ENCODE measurements at regions not wholly inside any gene's neighbourhood (a gene's known extent, or its start where the extent isn't known, plus 50 kb on each side); places are given as distances from the start of the nearest gene placed in this dataset.
A peak's percentile ranks its signal among the peaks of the same experiment; 100 is the strongest.

DNA sequence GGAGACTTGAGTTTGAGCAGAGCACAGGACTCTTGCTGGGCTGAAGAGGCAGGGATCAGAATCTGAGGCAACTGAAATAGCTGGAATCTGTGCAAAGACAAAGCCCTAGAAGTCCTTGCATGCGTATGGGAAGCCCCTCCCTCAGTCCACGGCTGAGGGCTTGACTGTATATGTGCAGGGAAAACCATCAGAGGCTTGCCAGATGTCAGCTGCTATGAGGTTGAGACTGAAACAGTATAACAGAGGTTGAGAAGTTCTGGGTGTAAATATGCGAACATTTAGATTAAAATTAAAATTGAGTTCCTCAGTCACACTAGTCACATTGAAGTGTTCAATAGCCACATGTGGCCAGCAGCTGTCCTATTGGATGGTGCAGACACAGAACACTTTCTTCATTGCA lies 108.8 kb upstream of the NEDD9 start:
- no peak overlapping the region for H2BK5ac ChIP-seq (ENCODE audit: low read depth, low read length, poor library complexity, severe bottlenecking)
- intact Hi-C loops (cut with micrococcal nuclease) = no loop called here
- no peak for TF ChIP-seq FOS (IDR thresholded peaks at IDR 0.05; ENCODE audit: low read depth, low read length)
- no peak for TF ChIP-seq MAFK (IDR thresholded peaks at IDR 0.05; ENCODE audit: low read depth, low read length)
- TF ChIP-seq POLR2A (IDR thresholded peaks at IDR 0.05; ENCODE audit: low read depth, low read length) = no peak
- no peak for TF ChIP-seq MXI1 (IDR thresholded peaks at IDR 0.05; ENCODE audit: borderline replicate concordance, low read depth, low read length)
- no peak for TF ChIP-seq RFX5 (IDR thresholded peaks at IDR 0.05; ENCODE audit: low read depth, low read length)
- no peak for TF ChIP-seq SMC3 (IDR thresholded peaks at IDR 0.05; ENCODE audit: low read depth, low read length)
- TF ChIP-seq MAZ (IDR thresholded peaks at IDR 0.05; ENCODE audit: borderline replicate concordance, low read depth, low read length) = no peak
- TF ChIP-seq, protein P1, sequence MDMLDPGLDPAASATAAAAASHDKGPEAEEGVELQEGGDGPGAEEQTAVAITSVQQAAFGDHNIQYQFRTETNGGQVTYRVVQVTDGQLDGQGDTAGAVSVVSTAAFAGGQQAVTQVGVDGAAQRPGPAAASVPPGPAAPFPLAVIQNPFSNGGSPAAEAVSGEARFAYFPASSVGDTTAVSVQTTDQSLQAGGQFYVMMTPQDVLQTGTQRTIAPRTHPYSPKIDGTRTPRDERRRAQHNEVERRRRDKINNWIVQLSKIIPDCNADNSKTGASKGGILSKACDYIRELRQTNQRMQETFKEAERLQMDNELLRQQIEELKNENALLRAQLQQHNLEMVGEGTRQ (IDR thresholded peaks at IDR 0.05; ENCODE audit: low read depth, low read length) = no peak
- TF ChIP-seq CHD1 (IDR thresholded peaks at IDR 0.05; ENCODE audit: low read depth, low read length) = no peak
- TF ChIP-seq, protein P2, sequence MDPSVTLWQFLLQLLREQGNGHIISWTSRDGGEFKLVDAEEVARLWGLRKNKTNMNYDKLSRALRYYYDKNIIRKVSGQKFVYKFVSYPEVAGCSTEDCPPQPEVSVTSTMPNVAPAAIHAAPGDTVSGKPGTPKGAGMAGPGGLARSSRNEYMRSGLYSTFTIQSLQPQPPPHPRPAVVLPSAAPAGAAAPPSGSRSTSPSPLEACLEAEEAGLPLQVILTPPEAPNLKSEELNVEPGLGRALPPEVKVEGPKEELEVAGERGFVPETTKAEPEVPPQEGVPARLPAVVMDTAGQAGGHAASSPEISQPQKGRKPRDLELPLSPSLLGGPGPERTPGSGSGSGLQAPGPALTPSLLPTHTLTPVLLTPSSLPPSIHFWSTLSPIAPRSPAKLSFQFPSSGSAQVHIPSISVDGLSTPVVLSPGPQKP (IDR thresholded peaks at IDR 0.05; ENCODE audit: borderline replicate concordance, low read depth, low read length) = no peak
- TF ChIP-seq, protein P3, sequence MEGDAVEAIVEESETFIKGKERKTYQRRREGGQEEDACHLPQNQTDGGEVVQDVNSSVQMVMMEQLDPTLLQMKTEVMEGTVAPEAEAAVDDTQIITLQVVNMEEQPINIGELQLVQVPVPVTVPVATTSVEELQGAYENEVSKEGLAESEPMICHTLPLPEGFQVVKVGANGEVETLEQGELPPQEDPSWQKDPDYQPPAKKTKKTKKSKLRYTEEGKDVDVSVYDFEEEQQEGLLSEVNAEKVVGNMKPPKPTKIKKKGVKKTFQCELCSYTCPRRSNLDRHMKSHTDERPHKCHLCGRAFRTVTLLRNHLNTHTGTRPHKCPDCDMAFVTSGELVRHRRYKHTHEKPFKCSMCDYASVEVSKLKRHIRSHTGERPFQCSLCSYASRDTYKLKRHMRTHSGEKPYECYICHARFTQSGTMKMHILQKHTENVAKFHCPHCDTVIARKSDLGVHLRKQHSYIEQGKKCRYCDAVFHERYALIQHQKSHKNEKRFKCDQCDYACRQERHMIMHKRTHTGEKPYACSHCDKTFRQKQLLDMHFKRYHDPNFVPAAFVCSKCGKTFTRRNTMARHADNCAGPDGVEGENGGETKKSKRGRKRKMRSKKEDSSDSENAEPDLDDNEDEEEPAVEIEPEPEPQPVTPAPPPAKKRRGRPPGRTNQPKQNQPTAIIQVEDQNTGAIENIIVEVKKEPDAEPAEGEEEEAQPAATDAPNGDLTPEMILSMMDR (conservative IDR thresholded peaks at IDR 0.05; ENCODE audit: low read depth, low read length) = no peak
- no peak for TF ChIP-seq RCOR1 (IDR thresholded peaks at IDR 0.05; ENCODE audit: insufficient replicate concordance, low read length)
- no peak for TF ChIP-seq CEBPB (IDR thresholded peaks at IDR 0.05; ENCODE audit: low read depth, low read length)
- no peak for TF ChIP-seq RAD21 (IDR thresholded peaks at IDR 0.05; ENCODE audit: low read length)
- no peak for TF ChIP-seq BHLHE40 (IDR thresholded peaks at IDR 0.05; ENCODE audit: low read depth, low read length)
- no peak for TF ChIP-seq NFE2L2 (IDR thresholded peaks at IDR 0.05; ENCODE audit: low read depth, low read length)

More for the DNA sequence above, 108.8 kb upstream of the NEDD9 start:
- no peak overlapping the region for H2AK9ac ChIP-seq (replicated peaks; ENCODE audit: low read depth, low read length, poor library complexity)
- no peaks in the 10 kb centered on the region for H4K20me1 ChIP-seq (ENCODE audit: insufficient read depth, low read length)
- H3K56ac ChIP-seq (ENCODE audit: extremely low read depth, insufficient read depth, low read length) = no peak overlapping the region
- ChIA-PET POLR2A (ENCODE audit: unreplicated experiment) (interaction anchor here (1.0 kb wide), 1 partner anchor 13 kb away, joined by 4 read pairs; no protein-coding TSS in a partner anchor), CTCF (no interaction called here)
- H2BK120ac ChIP-seq (ENCODE audit: low read depth, low read length) = no peak overlapping the region
- DNase-seq (no peak), ATAC-seq (ENCODE audit: low read depth) (no peak)
- H4K8ac ChIP-seq (ENCODE audit: low read depth in 2 of 2, low read length in 2 of 2) = peak overlapping the region in 1 of 2 experiments; percentile 31; a peak in 1 of 4 replicates
- H3K27me3 ChIP-seq (ENCODE audit: control insufficient read depth, insufficient read depth, low read length) = peaks cover 4% of the 10 kb centered on the region; the same call in 1 of the 2 replicates
- no peak overlapping the region for H3K23ac ChIP-seq (ENCODE audit: low read depth, low read length)
- no peak overlapping the region for H3K27ac ChIP-seq (ENCODE audit: insufficient read depth, low read length)
- in situ Hi-C loops (cut with MboI; ENCODE audit: low sequenced_read_pairs) = no loop called here
- H3K18ac ChIP-seq (ENCODE audit: low read depth, low read length) = peak overlapping the region; percentile 73; the same call in 1 of the 2 replicates
- H3K14ac ChIP-seq (replicated peaks; ENCODE audit: low read depth, low read length) = no peak overlapping the region
- 67% methylated on average over 1 of the region's 3 CpGs; no CpG with 5 or more reads in 1 of the 2 experiments for WGBS, 2 experiments (ENCODE audit: extremely low coverage in 2 of 2, insufficient read length in 1 of 2)
- H4K5ac ChIP-seq (ENCODE audit: low read depth, low read length) = no peak overlapping the region
- no peaks in the 10 kb centered on the region for H3K4me1 ChIP-seq (ENCODE audit: control insufficient read depth, insufficient read depth, low read length)
- H3K79me1 ChIP-seq (ENCODE audit: low read depth in 1 of 2, low read length in 2 of 2) = no peaks in the 10 kb centered on the region
- no peaks in the 10 kb centered on the region for H3K36me3 ChIP-seq (ENCODE audit: control insufficient read depth, insufficient read depth, low read length)
- BruUV-seq (replicated peaks) = no TSS peak
- no peak overlapping the region for H3K4me3 ChIP-seq (ENCODE audit: insufficient read depth, low read depth, low read length)
- no peak overlapping the region for H2AFZ ChIP-seq (replicated peaks; ENCODE audit: low read length, poor library complexity)
- dilution Hi-C loops (cut with HindIII; ENCODE audit: low sequenced_read_pairs, unreplicated experiment) = no loop called here
- no peak overlapping the region; the same call in 2 of the 3 replicates for H2BK15ac ChIP-seq (ENCODE audit: low read depth, low read length)
- peaks cover 2% of the 10 kb centered on the region for H3K9me3 ChIP-seq (ENCODE audit: control insufficient read depth, insufficient read depth, low read length)
- no peak overlapping the region for H3K4ac ChIP-seq (ENCODE audit: low read depth, low read length)
- H2AK5ac ChIP-seq (ENCODE audit: low read depth, low read length) = peak overlapping the region; percentile 63; the same call in 1 of the 2 replicates
- H3K9me1 ChIP-seq (ENCODE audit: insufficient read depth, low read length) = no peaks in the 10 kb centered on the region
- no peak overlapping the region; the same call in 1 of the 2 replicates for H4K91ac ChIP-seq (ENCODE audit: insufficient read depth, low read depth, low read length)
- peak overlapping the region; percentile 29; the same call in 1 of the 2 replicates for H2BK20ac ChIP-seq (ENCODE audit: low read depth, low read length)
- no peak overlapping the region for H3K4me2 ChIP-seq (ENCODE audit: low read depth, low read length)
- H3K9ac ChIP-seq (ENCODE audit: low read depth, low read length) = no peak overlapping the region
